ENCODE measurements at regions not wholly inside any gene's neighbourhood (a gene's known extent, or its start where the extent isn't known, plus 50 kb on each side); places are given as distances from the start of the nearest gene placed in this dataset.

DNA sequence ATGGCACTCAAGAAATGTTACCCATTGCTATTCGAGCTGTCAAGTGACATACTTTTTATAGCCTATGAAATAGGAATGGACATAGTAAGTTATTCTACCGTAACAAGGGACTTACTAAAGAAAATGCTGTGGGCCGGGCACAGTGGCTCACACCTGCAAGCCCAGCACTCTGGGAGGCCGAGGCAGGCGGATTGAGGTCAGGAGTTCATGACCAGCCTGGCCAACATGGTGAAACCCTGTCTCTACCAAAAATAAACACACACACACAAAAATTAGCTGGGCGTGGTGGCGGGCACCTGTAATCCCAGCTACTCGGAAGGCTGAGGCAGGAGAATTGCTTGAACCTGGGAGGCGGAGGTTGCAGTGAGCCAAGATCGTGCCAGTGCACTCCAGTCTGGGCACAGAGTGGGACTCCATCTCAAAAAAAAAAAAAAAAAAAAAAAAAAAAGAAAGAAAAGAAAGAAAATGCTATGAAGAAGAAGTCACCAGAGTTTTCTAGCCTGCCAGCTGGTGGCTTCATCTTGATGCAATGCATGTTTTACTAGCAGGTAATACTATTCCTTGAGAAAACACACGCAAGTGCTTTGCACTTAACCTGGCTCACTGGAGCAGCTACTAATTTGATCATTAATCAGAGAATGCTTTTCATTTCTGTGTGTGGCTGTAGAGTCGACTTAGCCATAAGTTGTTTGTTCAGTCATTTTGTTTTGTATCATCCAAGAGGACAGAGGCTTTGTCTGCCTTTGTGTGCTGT, 166.7 kb upstream of the MYL2 start:
- no peak overlapping the region for H3K27ac ChIP-seq

DNA sequence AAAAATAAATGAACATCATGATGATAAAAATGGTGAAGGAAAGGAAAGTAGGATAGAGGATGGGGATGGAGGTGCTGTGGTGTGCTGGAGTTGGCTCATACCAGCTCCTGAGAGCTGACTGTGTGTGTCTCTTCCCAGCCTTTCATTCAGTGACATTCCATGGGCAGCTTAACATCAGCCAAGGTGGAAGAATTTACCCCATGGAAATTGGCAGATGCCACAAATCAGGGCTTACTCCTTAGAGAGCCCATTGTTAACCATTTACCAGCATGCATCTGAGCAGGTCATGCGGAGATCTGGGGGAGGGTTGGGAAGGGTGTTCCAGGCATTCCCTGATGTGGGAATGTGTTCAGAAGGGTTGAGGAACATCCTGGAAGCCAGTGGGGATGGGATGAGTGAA, 164.7 kb upstream of the MYL2 start:
- no peak overlapping the region for H3K27ac ChIP-seq
- no peak for TF ChIP-seq ZFX (IDR thresholded peaks at IDR 0.05; ENCODE audit: borderline replicate concordance)
- TF ChIP-seq, protein P1, sequence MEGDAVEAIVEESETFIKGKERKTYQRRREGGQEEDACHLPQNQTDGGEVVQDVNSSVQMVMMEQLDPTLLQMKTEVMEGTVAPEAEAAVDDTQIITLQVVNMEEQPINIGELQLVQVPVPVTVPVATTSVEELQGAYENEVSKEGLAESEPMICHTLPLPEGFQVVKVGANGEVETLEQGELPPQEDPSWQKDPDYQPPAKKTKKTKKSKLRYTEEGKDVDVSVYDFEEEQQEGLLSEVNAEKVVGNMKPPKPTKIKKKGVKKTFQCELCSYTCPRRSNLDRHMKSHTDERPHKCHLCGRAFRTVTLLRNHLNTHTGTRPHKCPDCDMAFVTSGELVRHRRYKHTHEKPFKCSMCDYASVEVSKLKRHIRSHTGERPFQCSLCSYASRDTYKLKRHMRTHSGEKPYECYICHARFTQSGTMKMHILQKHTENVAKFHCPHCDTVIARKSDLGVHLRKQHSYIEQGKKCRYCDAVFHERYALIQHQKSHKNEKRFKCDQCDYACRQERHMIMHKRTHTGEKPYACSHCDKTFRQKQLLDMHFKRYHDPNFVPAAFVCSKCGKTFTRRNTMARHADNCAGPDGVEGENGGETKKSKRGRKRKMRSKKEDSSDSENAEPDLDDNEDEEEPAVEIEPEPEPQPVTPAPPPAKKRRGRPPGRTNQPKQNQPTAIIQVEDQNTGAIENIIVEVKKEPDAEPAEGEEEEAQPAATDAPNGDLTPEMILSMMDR (IDR thresholded peaks at IDR 0.05) = no peak

More for the DNA sequence above, 166.7 kb upstream of the MYL2 start:
- TF ChIP-seq, protein P1 (IDR thresholded peaks at IDR 0.05) = no peak
- no peak for TF ChIP-seq ZFX (IDR thresholded peaks at IDR 0.05; ENCODE audit: borderline replicate concordance)

DNA sequence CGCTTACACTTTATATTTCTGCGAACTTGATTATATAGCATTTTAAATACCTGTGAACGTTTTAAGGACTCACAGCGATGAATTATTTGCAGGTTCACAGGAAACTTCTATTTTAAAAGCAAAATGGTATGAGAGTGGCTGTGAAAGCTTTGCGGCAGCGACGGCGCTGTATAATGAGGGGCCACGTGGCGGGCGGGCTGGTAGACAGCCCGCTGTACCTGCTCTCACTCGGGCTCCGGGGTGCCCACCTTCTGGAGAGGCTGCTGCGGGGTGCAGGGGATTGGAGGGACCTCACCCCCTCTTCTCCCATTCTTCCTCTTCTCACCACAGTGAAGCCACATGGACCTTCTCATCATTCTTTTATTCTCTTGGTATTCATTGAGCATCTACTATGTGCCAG, 164.2 kb upstream of the MYL2 start:
- TF ChIP-seq, protein P1 (IDR thresholded peaks at IDR 0.05) = no peak
- TF ChIP-seq ZFX (IDR thresholded peaks at IDR 0.05; ENCODE audit: borderline replicate concordance) = no peak
- H3K27ac ChIP-seq = no peak overlapping the region

DNA sequence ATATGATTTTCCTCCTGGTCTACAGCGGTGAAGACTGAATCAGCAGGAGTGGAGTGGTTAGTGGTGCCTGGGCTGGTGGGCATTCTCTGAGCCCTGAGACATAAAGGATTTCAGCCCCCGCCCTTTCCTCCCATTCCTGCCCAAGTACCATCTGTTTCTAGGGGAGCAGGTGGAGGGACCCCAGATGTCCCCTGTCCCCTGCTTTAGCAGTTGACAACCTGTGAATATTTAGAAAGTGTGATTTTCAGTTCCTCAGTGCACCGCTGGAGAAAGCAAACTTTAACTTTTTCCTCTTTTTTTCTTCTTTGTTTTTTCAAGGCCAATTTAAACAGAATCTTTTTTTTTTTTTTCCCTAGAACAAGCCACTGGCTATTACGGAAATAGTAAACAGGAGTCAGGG, 163.8 kb upstream of the MYL2 start:
- H3K27ac ChIP-seq = no peak overlapping the region
- TF ChIP-seq, protein P1 (IDR thresholded peaks at IDR 0.05) = no peak
- TF ChIP-seq ZFX (IDR thresholded peaks at IDR 0.05; ENCODE audit: borderline replicate concordance) = no peak

DNA sequence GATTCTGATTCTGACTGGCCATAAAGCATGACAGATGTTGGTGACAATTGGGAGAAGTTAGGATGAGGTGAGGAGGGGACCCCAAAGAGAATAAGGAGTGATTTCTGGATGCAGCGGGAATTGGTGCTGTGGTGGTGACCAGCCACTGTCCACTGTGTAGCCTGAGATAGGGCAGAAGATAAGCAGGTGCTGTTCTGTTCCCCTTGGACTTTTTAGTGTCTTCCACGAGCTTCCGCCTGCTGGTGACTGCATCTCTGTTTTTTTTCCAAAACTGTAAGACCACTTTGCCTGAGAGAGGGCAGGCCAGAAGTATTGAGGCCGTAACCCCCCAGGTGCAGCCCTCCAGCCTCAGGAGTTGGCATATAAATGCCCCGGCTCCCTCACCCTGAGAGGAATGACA, 161.2 kb upstream of the MYL2 start:
- H3K27ac ChIP-seq = no peak overlapping the region
- TF ChIP-seq, protein P1 (IDR thresholded peaks at IDR 0.05) = no peak
- no peak for TF ChIP-seq ZFX (IDR thresholded peaks at IDR 0.05; ENCODE audit: borderline replicate concordance)

DNA sequence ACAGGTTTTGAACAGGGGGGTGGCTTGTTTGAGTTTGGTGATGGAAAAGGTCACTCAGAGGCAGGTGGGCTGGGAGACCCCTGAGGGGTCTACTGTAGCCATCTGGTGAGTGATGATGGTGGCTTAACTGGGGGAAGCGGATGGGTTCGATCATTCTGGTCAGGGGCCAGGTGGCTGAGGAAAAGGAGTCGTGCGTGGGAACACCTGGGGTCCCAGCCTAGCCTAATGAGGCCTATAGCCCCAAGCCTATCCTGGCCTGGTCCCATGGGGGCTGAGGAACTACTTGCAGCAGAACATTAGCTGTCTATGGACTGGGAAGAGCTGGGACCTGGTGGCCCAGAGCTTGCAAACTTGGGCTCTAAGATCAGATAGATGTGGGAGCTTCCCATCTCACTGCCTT, 158.4 kb upstream of the MYL2 start:
- no peak overlapping the region for H3K27ac ChIP-seq
- no peak for TF ChIP-seq ZFX (IDR thresholded peaks at IDR 0.05; ENCODE audit: borderline replicate concordance)
- TF ChIP-seq, protein P1 (IDR thresholded peaks at IDR 0.05) = no peak

DNA sequence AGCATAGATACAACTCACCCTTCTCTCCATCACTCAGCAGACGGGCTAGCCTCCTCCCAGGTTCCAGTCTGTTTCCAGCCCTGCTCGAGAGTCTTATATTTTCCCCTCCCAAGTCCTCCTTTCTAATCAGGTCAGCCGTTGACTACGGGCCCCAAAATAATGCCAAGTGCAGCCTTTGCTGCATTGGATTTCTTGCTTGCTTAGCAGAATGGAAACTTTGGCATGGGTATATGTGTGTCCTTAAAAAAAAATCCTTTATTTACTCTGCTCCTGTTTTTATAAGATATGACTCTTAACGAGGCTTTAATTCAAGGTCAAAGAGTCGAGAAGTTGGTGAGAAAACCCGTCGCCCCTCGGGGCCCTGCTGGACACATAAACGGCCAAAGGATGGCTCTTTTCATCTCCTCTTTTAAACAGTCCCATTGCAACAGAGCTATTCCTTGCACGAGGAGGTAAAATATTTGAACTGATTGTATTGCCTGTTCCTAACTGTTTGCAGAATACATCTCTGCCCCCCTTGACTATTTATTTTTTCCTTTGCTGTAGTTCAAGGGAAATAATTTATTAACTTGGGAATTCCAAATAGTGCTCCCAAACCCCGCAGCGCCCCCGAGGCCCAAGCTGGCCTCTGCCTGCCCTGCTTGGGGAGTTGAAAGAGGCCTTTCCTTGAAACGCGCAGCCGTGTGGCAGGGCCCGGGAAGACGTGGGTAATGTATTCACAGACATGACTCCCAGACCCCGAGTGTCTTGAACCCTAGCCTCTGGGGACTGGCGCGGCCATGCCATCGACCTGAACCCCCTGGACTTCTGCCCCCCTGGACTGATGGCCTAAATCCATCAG, 156.5 kb upstream of the MYL2 start:
- TF ChIP-seq, protein P1 (IDR thresholded peaks at IDR 0.05) = no peak
- TF ChIP-seq ZFX (IDR thresholded peaks at IDR 0.05; ENCODE audit: borderline replicate concordance) = no peak
- no peak overlapping the region for H3K27ac ChIP-seq
